ENCODE measurements at regions not wholly inside any gene's neighbourhood (a gene's known extent, or its start where the extent isn't known, plus 50 kb on each side); places are given as distances from the start of the nearest gene placed in this dataset.

DNA sequence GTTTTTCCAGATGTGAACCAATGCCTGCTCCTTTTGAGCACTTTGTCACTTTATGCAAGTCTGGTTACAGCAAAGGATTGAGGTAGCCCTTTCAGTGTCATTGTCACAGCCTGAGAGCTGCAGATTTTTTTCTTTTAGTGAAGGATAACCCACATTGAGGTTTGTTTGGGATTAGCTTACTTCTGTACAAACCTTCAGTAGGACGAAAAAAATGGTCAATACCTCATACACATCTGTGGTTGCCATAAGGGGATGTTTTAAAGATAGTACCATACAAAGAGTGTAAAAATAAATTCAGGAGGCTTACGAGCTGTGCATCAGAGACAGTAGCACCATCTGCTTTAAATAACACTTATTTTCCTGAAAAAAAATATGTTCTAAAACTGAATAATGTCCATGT, 566.0 kb downstream of the AJAP1 start:
- TF ChIP-seq, protein P1, sequence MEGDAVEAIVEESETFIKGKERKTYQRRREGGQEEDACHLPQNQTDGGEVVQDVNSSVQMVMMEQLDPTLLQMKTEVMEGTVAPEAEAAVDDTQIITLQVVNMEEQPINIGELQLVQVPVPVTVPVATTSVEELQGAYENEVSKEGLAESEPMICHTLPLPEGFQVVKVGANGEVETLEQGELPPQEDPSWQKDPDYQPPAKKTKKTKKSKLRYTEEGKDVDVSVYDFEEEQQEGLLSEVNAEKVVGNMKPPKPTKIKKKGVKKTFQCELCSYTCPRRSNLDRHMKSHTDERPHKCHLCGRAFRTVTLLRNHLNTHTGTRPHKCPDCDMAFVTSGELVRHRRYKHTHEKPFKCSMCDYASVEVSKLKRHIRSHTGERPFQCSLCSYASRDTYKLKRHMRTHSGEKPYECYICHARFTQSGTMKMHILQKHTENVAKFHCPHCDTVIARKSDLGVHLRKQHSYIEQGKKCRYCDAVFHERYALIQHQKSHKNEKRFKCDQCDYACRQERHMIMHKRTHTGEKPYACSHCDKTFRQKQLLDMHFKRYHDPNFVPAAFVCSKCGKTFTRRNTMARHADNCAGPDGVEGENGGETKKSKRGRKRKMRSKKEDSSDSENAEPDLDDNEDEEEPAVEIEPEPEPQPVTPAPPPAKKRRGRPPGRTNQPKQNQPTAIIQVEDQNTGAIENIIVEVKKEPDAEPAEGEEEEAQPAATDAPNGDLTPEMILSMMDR (IDR thresholded peaks at IDR 0.05), result no peak
- TF ChIP-seq POLR2A (IDR thresholded peaks at IDR 0.05) (no peak), EP300 (IDR thresholded peaks at IDR 0.05) (no peak), POLR2AphosphoS5 (IDR thresholded peaks at IDR 0.05) (no peak)
